Fibroblast of the conjunctiva (primary cell): ENCODE measurements at regions not wholly inside any gene's neighbourhood (a gene's known extent, or its start where the extent isn't known, plus 50 kb on each side); places are given as distances from the start of the nearest gene placed in this dataset.
"Not testable (repeated sequence)": the region's sequence is repeated elsewhere in the genome, so short reads cannot be mapped to it uniquely, and the experiment has no call there.

ENCODE experiments used
- DNase-seq: peaks from one replicate; pipeline ENCODE4 v3.0.0-alpha.2; 2010; ENCODE audit warnings: low read depth

GRCh38 chr2:3115301-3116042, 262.1 kb downstream of the EIPR1 start:
- no peak for DNase-seq

- no peak for DNase-seq
Observed at GRCh38 chr2:3114406-3115185, 263.0 kb downstream of the EIPR1 start.

- no peak for DNase-seq
Observed at GRCh38 chr2:3113769-3114168, 263.8 kb downstream of the EIPR1 start.

GRCh38 chr2:3113122-3113521, 264.5 kb downstream of the EIPR1 start:
- no peak for DNase-seq

- DNase-seq = no peak
Observed at GRCh38 chr2:3112553-3112952, 265.1 kb downstream of the EIPR1 start.

- DNase-seq = no peak
Observed at GRCh38 chr2:3112131-3112530, 265.5 kb downstream of the EIPR1 start.

- no peak for DNase-seq
Observed at GRCh38 chr2:3110994-3111666, 266.5 kb downstream of the EIPR1 start.

- no peak for DNase-seq
Observed at GRCh38 chr2:3110555-3110954, 267.1 kb downstream of the EIPR1 start.

GRCh38 chr2:3108710-3109702, 268.6 kb downstream of the EIPR1 start:
- DNase-seq = no peak

GRCh38 chr2:3108105-3108504, 269.5 kb downstream of the EIPR1 start:
- DNase-seq = no peak

GRCh38 chr2:3107567-3107966, 270.1 kb downstream of the EIPR1 start:
- DNase-seq = no peak

GRCh38 chr2:3105814-3106569, 271.6 kb downstream of the EIPR1 start:
- no peak for DNase-seq

GRCh38 chr2:3104958-3105813, 272.4 kb downstream of the EIPR1 start:
- not testable (repeated sequence) for DNase-seq

GRCh38 chr2:3104261-3104660, 273.4 kb downstream of the EIPR1 start:
- no peak for DNase-seq

- no peak for DNase-seq
Observed at GRCh38 chr2:3102922-3103569, 274.6 kb downstream of the EIPR1 start.

GRCh38 chr2:3102081-3102921, 275.3 kb downstream of the EIPR1 start:
- DNase-seq = no peak

- no peak for DNase-seq
Observed at GRCh38 chr2:3101016-3101942, 276.3 kb downstream of the EIPR1 start.
